ENCODE measurements at regions not wholly inside any gene's neighbourhood (a gene's known extent, or its start where the extent isn't known, plus 50 kb on each side); places are given as distances from the start of the nearest gene placed in this dataset.
A peak's percentile ranks its signal among the peaks of the same experiment; 100 is the strongest.

- no peak for DNase-seq
Measured at GRCh38 chr18:69109686-69110085, 291.0 kb upstream of the DOK6 start.

GRCh38 chr18:69120833-69121232 lies 279.9 kb upstream of the DOK6 start:
- DNase-seq, result no peak

GRCh38 chr18:69123421-69123820 lies 277.3 kb upstream of the DOK6 start:
- no peak for DNase-seq

- no peak for DNase-seq
Measured at GRCh38 chr18:69127873-69128500, 272.7 kb upstream of the DOK6 start.

GRCh38 chr18:69128566-69128965 lies 272.1 kb upstream of the DOK6 start:
- no peak for DNase-seq

GRCh38 chr18:69128978-69129377 lies 271.7 kb upstream of the DOK6 start:
- no peak for DNase-seq

GRCh38 chr18:69138088-69138487 lies 262.6 kb upstream of the DOK6 start:
- no peak for DNase-seq

GRCh38 chr18:69143084-69143483 lies 257.6 kb upstream of the DOK6 start:
- no peak for DNase-seq

- no peak for DNase-seq
Measured at GRCh38 chr18:69152436-69152835, 248.3 kb upstream of the DOK6 start.

- DNase-seq, result no peak
Measured at GRCh38 chr18:69157906-69158305, 242.8 kb upstream of the DOK6 start.

GRCh38 chr18:69158944-69159343 lies 241.7 kb upstream of the DOK6 start:
- no peak for DNase-seq

- peak in 1 of 51 donors; percentile 19 for DNase-seq
Measured at GRCh38 chr18:69161383-69162028, 239.2 kb upstream of the DOK6 start.

- DNase-seq, result no peak
Measured at GRCh38 chr18:69162649-69163048, 238.0 kb upstream of the DOK6 start.

GRCh38 chr18:69172046-69172445 lies 228.6 kb upstream of the DOK6 start:
- no peak for DNase-seq

GRCh38 chr18:69175681-69176080 lies 225.0 kb upstream of the DOK6 start:
- DNase-seq, result no peak

- DNase-seq, result no peak
Measured at GRCh38 chr18:69176741-69177140, 223.9 kb upstream of the DOK6 start.

- DNase-seq, result no peak
Measured at GRCh38 chr18:69177702-69178101, 223.0 kb upstream of the DOK6 start.

GRCh38 chr18:69186162-69186561 lies 214.5 kb upstream of the DOK6 start:
- DNase-seq, result no peak

- no peak for DNase-seq
Measured at GRCh38 chr18:69196336-69196735, 204.4 kb upstream of the DOK6 start.

- DNase-seq, result no peak
Measured at GRCh38 chr18:69205925-69206324, 194.8 kb upstream of the DOK6 start.

GRCh38 chr18:69208545-69208944 lies 192.1 kb upstream of the DOK6 start:
- no peak for DNase-seq

GRCh38 chr18:69209761-69210160 lies 190.9 kb upstream of the DOK6 start:
- DNase-seq, result no peak

GRCh38 chr18:69213842-69214241 lies 186.8 kb upstream of the DOK6 start:
- DNase-seq, result no peak

GRCh38 chr18:69215161-69215560 lies 185.5 kb upstream of the DOK6 start:
- DNase-seq, result no peak
